IMR-90 (cell line): ENCODE measurements at regions not wholly inside any gene's neighbourhood (a gene's known extent, or its start where the extent isn't known, plus 50 kb on each side); places are given as distances from the start of the nearest gene placed in this dataset.

Source experiments
- ATAC-seq: fragments of 200-7000 bp; cut with Tn5 transposase; 2 replicates; pipeline ENCODE4 v1.9.1; 2020; ENCODE audit warnings: low read depth, mild to moderate bottlenecking, moderate library complexity
- BruUV-seq: library from RNA; stranded (reverse); fragments of 400-500 nt; replicated peaks from 2 replicates; lab custom pipeline; 2021; lab: Mats Ljungman, UMichigan
- CTCF ChIA-PET: fragments of 300-600 bp; formaldehyde crosslinking; extraction: SDS; loops from one replicate; lab custom pipeline; 2021; ENCODE audit warnings: antibody characterized with exemption; lab: Yijun Ruan, JAX
- POLR2A ChIA-PET: fragments of 300-600 bp; sonication (Branson Sonifier 250); formaldehyde crosslinking; loops from one replicate; lab custom pipeline; 2022; ENCODE audit warnings: antibody characterized with exemption; ENCODE audit not compliant: unreplicated experiment; lab: Charles Lee
- DNase-seq: peaks from one replicate; pipeline ENCODE4 v3.0.0; 2013
- H2AFZ ChIP-seq: replicated peaks from 2 replicates; pipeline ENCODE3; 2013; ENCODE audit warnings: low read length, mild to moderate bottlenecking; ENCODE audit not compliant: poor library complexity
- H2AK5ac ChIP-seq: 2 replicates; pipeline ENCODE4 v1.6.1; 2013; ENCODE audit warnings: low read depth, low read length, inconsistent platforms
- H2AK9ac ChIP-seq: replicated peaks from 2 replicates; pipeline ENCODE3; 2013; ENCODE audit warnings: mild to moderate bottlenecking, low read depth, low read length, moderate library complexity; ENCODE audit not compliant: poor library complexity
- H2BK120ac ChIP-seq: 2 replicates; pipeline ENCODE4 v1.6.1; 2013; ENCODE audit warnings: low read depth, low read length, inconsistent platforms
- H2BK15ac ChIP-seq: 3 replicates; pipeline ENCODE4 v1.6.1; 2013; ENCODE audit warnings: low read depth, low read length, inconsistent platforms
- H2BK20ac ChIP-seq: 2 replicates; pipeline ENCODE4 v1.6.1; 2013; ENCODE audit warnings: low read depth, mild to moderate bottlenecking, inconsistent platforms, low read length, moderate library complexity
- H2BK5ac ChIP-seq: 2 replicates; pipeline ENCODE4 v1.6.1; 2013; ENCODE audit warnings: mild to moderate bottlenecking, low read depth, low read length, inconsistent platforms; ENCODE audit not compliant: poor library complexity, severe bottlenecking
- H3K14ac ChIP-seq: replicated peaks from 2 replicates; pipeline ENCODE4 v1.6.1; 2013; ENCODE audit warnings: low read depth, low read length, inconsistent platforms
- H3K18ac ChIP-seq: 2 replicates; pipeline ENCODE4 v1.6.1; 2013; ENCODE audit warnings: low read depth, low read length, control low read depth
- H3K23ac ChIP-seq: 2 replicates; pipeline ENCODE4 v1.6.1; 2013; ENCODE audit warnings: low read depth, low read length, inconsistent platforms
- H3K27ac ChIP-seq: 2 replicates; pipeline ENCODE4 v1.5.1; 2013; ENCODE audit warnings: mild to moderate bottlenecking, control low read depth, low read length; ENCODE audit not compliant: insufficient read depth
- H3K27me3 ChIP-seq: 2 replicates; pipeline ENCODE4 v1.6.1; 2013; ENCODE audit warnings: low read length; ENCODE audit not compliant: control insufficient read depth, insufficient read depth
- H3K36me3 ChIP-seq: 2 replicates; pipeline ENCODE4 v1.6.1; 2013; ENCODE audit warnings: low read length, mixed read lengths; ENCODE audit not compliant: control insufficient read depth, insufficient read depth
- H3K4ac ChIP-seq: 2 replicates; pipeline ENCODE4 v1.6.1; 2013; ENCODE audit warnings: low read depth, low read length, inconsistent platforms
- H3K4me1 ChIP-seq: 2 replicates; pipeline ENCODE4 v1.6.1; 2013; ENCODE audit warnings: low read length, mixed read lengths; ENCODE audit not compliant: control insufficient read depth, insufficient read depth
- H3K4me2 ChIP-seq: 2 replicates; pipeline ENCODE4 v1.6.1; 2013; ENCODE audit warnings: low read depth, mild to moderate bottlenecking, control low read depth, low read length, moderate library complexity
- H3K4me3 ChIP-seq: 2 replicates; pipeline ENCODE4 v1.5.1; 2013; ENCODE audit warnings: low read depth, mild to moderate bottlenecking, control low read depth, low read length, moderate library complexity; ENCODE audit not compliant: insufficient read depth
- H3K56ac ChIP-seq: 2 replicates; pipeline ENCODE4 v1.6.1; 2013; ENCODE audit warnings: low read length, inconsistent platforms; ENCODE audit not compliant: insufficient read depth; ENCODE audit errors: extremely low read depth
- H3K79me1 ChIP-seq, 2 experiments: 2 replicates each; pipeline ENCODE4 v1.6.1; 2013; ENCODE audit warnings: low read length in 2 of 2, inconsistent platforms in 1 of 2, low read depth in 1 of 2
- H3K9ac ChIP-seq: 2 replicates; pipeline ENCODE4 v1.6.1; 2013; ENCODE audit warnings: low read depth, low read length, control low read depth
- H3K9me1 ChIP-seq: 2 replicates; pipeline ENCODE4 v1.6.1; 2013; ENCODE audit warnings: low read length, inconsistent platforms; ENCODE audit not compliant: insufficient read depth
- H3K9me3 ChIP-seq: 2 replicates; pipeline ENCODE4 v1.6.1; 2013; ENCODE audit warnings: low read length; ENCODE audit not compliant: control insufficient read depth, insufficient read depth
- H4K20me1 ChIP-seq: 2 replicates; pipeline ENCODE4 v1.6.1; 2013; ENCODE audit warnings: low read length, inconsistent platforms; ENCODE audit not compliant: insufficient read depth
- H4K5ac ChIP-seq: 2 replicates; pipeline ENCODE4 v1.6.1; 2013; ENCODE audit warnings: mild to moderate bottlenecking, low read depth, low read length, control low read depth
- H4K8ac ChIP-seq, 2 experiments: 2 replicates each; pipeline ENCODE4 v1.6.1; 2013; ENCODE audit warnings: low read depth in 2 of 2, low read length in 2 of 2, control low read depth in 1 of 2, inconsistent platforms in 1 of 2
- H4K91ac ChIP-seq: 2 replicates; pipeline ENCODE4 v1.6.1; 2013; ENCODE audit warnings: low read depth, low read length, inconsistent platforms; ENCODE audit not compliant: insufficient read depth
- CTCF ChIP-seq: conservative IDR thresholded peaks from 2 replicates; pipeline ENCODE4 v1.5.1; 2012; ENCODE audit warnings: mild to moderate bottlenecking, low read depth, low read length, improper control_type of control experiment
- MXI1 ChIP-seq: IDR thresholded peaks from 2 replicates; pipeline ENCODE4 v1.6.1; 2012; ENCODE audit warnings: low read depth, mild to moderate bottlenecking, low read length, moderate library complexity, borderline replicate concordance
- WGBS, 2 experiments: methylation state at CpG; one replicate each; pipeline versions ENCODE4 v1.1.5 to v1.1.7; 2013; ENCODE audit warnings: missing lambda C conversion rate in 2 of 2; ENCODE audit not compliant: insufficient read length in 1 of 2; ENCODE audit errors: extremely low coverage in 2 of 2; 5-methylcytosine and 5-hydroxymethylcytosine counted together
- dilution Hi-C: fragments of 300-500 bp; cut with HindIII; formaldehyde crosslinking; loops from one replicate; pipeline ENCODE4 v1.14.3; 2018; ENCODE audit warnings: low sequenced_read_pairs; ENCODE audit not compliant: unreplicated experiment
- in situ Hi-C: fragments of 300-500 bp; cut with MboI; formaldehyde crosslinking; loops from 3 replicates; pipeline ENCODE4 v1.14.3; 2019; ENCODE audit warnings: low sequenced_read_pairs, inconsistent platforms, mixed read lengths
- intact Hi-C: fragments of 100-400 bp; cut with micrococcal nuclease; formaldehyde crosslinking; loops from 2 replicates; pipeline ENCODE4 v1.10.0; 2022

- WGBS, 2 experiments: no CpG with 5 or more reads among the region's 3 CpGs
These were observed 85.4 kb upstream of the NR4A3 start for GRCh38 chr9:99736291-99736690.

More at GRCh38 chr9:99736291-99736690, 85.4 kb upstream of the NR4A3 start:
- H4K5ac ChIP-seq: no peak overlapping the region
- no peak overlapping the region for H2AK9ac ChIP-seq
- no peak overlapping the region for H3K4me3 ChIP-seq
- H2BK20ac ChIP-seq: no peak overlapping the region
- ChIA-PET CTCF (no interaction called here), POLR2A (no interaction called here)
- H4K8ac ChIP-seq: no peak overlapping the region
- no peaks in the 10 kb centered on the region for H3K9me3 ChIP-seq
- peak; percentile 0 for DNase-seq
- ATAC-seq: no peak
- no peak overlapping the region for H2BK5ac ChIP-seq
- TF ChIP-seq MXI1 (no peak), CTCF (no peak)
- no peaks in the 10 kb centered on the region for H3K79me1 ChIP-seq
- H3K9ac ChIP-seq: no peak overlapping the region
- H3K56ac ChIP-seq: no peak overlapping the region
- no peak overlapping the region for H3K14ac ChIP-seq
- H3K4me2 ChIP-seq: no peak overlapping the region
- H3K23ac ChIP-seq: no peak overlapping the region
- dilution Hi-C loops (no loop called here), intact Hi-C loops (no loop called here), in situ Hi-C loops (no loop called here)
- H3K36me3 ChIP-seq: no peaks in the 10 kb centered on the region
- no peak overlapping the region for H3K4ac ChIP-seq
- no peak overlapping the region for H2AK5ac ChIP-seq
- H3K9me1 ChIP-seq: no peaks in the 10 kb centered on the region
- peaks cover 3% of the 10 kb centered on the region; the same call in 1 of the 2 replicates for H3K27me3 ChIP-seq
- H2AFZ ChIP-seq: no peak overlapping the region
- no peak overlapping the region for H2BK15ac ChIP-seq
- H4K91ac ChIP-seq: no peak overlapping the region
- no peaks in the 10 kb centered on the region for H3K4me1 ChIP-seq
- H3K18ac ChIP-seq: no peak overlapping the region
- H4K20me1 ChIP-seq: no peaks in the 10 kb centered on the region
- no peak overlapping the region for H3K27ac ChIP-seq
- BruUV-seq: no TSS peak
- no peak overlapping the region for H2BK120ac ChIP-seq
